Lower leg skin (tissue), 4 donors: ENCODE measurements at regions not wholly inside any gene's neighbourhood (a gene's known extent, or its start where the extent isn't known, plus 50 kb on each side); places are given as distances from the start of the nearest gene placed in this dataset.
A peak's percentile ranks its signal among the peaks of the same experiment; 100 is the strongest.

Experiments
- DNase-seq, 2 donors: peaks; one replicate each; pipeline ENCODE4 v3.0.0-alpha.2; 2019; ENCODE audit warnings: low spot score in 2 of 2
- H3K4me3 ChIP-seq: fragments of 200-600 bp; sonication (generic); 2 replicates; pipeline ENCODE4 v1.5.1; 2017; ENCODE audit warnings: mild to moderate bottlenecking, low read depth; ENCODE audit not compliant: poor library complexity, severe bottlenecking
- CTCF ChIP-seq, 3 donors: fragments of 450-650 bp; IDR thresholded peaks; one replicate each; pipeline ENCODE4 v1.5.1; 2016; ENCODE audit warnings: antibody characterized with exemption in 3 of 3, mild to moderate bottlenecking in 3 of 3, moderate library complexity in 2 of 3
- POLR2A ChIP-seq, 2 donors: fragments of 450-650 bp; IDR thresholded peaks; one replicate each; pipeline ENCODE4 v1.6.1; 2016 to 2017; ENCODE audit warnings: antibody characterized with exemption in 2 of 2, mild to moderate bottlenecking in 1 of 2, moderate library complexity in 1 of 2
- WGBS, 2 donors: methylation state at CpG; one replicate each; pipeline ENCODE4 v1.1.5; 2018; 5-methylcytosine and 5-hydroxymethylcytosine counted together
- intact Hi-C: fragments of 100-400 bp; cut with DNase I; formaldehyde crosslinking; loops from one replicate; pipeline ENCODE4 v1.15.0; 2023; ENCODE audit warnings: low total_unique reads

GRCh38 chr1:29471487-29472313, 235.4 kb downstream of the PTPRU start:
- TF ChIP-seq POLR2A (IDR thresholded peaks at IDR 0.05) (no peak), CTCF (IDR thresholded peaks at IDR 0.05) (no peak)
- intact Hi-C loops: no loop called here
- no peak overlapping the region for H3K4me3 ChIP-seq
- peak in 1 of 2 donors; percentile 78 for DNase-seq
- WGBS, 2 donors: 78 to 79% methylated on average over 4 to 5 of the region's 5 CpGs

GRCh38 chr1:29470788-29471119, 234.4 kb downstream of the PTPRU start:
- no peak overlapping the region for H3K4me3 ChIP-seq
- no peak for DNase-seq
- 72 to 75% methylated on average over 10 of the region's 10 CpGs for WGBS, 2 donors
- no peak for TF ChIP-seq POLR2A (IDR thresholded peaks at IDR 0.05)
- TF ChIP-seq CTCF (IDR thresholded peaks at IDR 0.05): no peak
- intact Hi-C loops: no loop called here

- 73% methylated on average over 9 of the region's 9 CpGs for WGBS, 2 donors
- intact Hi-C loops: no loop called here
- H3K4me3 ChIP-seq: no peak overlapping the region
- DNase-seq: peak in 1 of 2 donors; percentile 65
- TF ChIP-seq CTCF (IDR thresholded peaks at IDR 0.05) (no peak), POLR2A (IDR thresholded peaks at IDR 0.05) (no peak)
These were observed 233.9 kb downstream of the PTPRU start for GRCh38 chr1:29470087-29470787.

GRCh38 chr1:29469457-29469856, 233.1 kb downstream of the PTPRU start:
- intact Hi-C loops: no loop called here
- TF ChIP-seq CTCF (IDR thresholded peaks at IDR 0.05): no peak
- no peak for TF ChIP-seq POLR2A (IDR thresholded peaks at IDR 0.05)
- DNase-seq: peak in 1 of 2 donors; percentile 86

DNA sequence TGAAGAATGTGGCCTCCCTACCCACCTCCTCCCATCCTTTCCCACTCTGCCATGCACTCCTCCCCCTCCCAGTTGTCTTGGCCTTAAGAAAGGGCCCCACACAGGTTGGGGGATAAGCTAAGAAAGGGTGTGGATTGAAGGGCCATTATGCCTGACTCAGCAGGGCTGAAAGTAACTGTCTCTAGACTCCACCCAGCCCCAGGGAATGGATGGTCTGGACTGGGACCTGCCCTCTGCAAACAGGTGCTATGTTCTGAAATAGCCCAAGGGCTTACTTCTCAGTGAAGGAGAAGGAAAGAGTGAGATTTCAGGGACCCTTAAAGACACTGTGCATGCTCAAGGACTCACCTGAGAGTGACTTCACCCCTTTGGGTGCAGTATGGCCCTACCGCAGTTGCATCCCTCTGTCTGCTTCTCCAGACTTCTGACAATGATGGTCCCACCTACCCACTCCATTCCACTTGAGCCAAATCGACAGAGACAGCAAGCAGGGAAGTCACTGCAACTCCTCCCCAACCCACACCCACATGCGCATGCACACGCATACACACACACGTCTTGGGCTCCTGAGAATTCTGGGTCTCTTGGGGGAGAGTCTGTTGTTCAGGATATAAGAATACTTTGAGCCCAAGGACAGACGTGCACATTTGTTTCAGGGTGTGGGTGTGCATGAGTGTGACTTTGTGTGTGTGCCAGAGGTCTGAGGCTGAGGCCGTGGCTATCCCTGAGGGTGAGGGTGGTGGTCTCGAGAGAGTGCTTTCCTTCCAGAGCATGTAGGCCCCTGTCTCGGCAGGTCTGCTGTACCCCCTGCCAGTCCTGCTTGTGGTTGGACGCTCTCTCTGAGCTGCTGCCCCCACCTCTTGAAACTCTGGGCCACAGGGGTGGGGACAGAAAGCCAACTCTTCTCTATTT, 231.9 kb downstream of the PTPRU start:
- 62 to 63% methylated on average over 10 of the region's 10 CpGs for WGBS, 2 donors
- intact Hi-C loops: no loop called here
- no peak overlapping the region for H3K4me3 ChIP-seq
- TF ChIP-seq POLR2A (IDR thresholded peaks at IDR 0.05) (no peak), CTCF (IDR thresholded peaks at IDR 0.05) (no peak)
- DNase-seq: no peak

More at GRCh38 chr1:29469457-29469856, 233.1 kb downstream of the PTPRU start:
- 50 to 60% methylated on average over 4 of the region's 4 CpGs for WGBS, 2 donors
- H3K4me3 ChIP-seq: no peak overlapping the region
